MCF 10A (cell line): ENCODE measurements at regions not wholly inside any gene's neighbourhood (a gene's known extent, or its start where the extent isn't known, plus 50 kb on each side); places are given as distances from the start of the nearest gene placed in this dataset.

Source experiments
- BruUV-seq: library from RNA; stranded (reverse); fragments of 400-500 nt; replicated peaks from 2 replicates; lab custom pipeline; 2021; lab: Mats Ljungman, UMichigan
- CTCF ChIA-PET: fragments of 300-600 bp; sonication (Branson Sonifier 250); formaldehyde crosslinking; extraction: SDS; loops from one replicate; lab custom pipeline; 2021; ENCODE audit warnings: antibody characterized with exemption, inconsistent platforms; lab: Yijun Ruan, JAX
- POLR2A ChIA-PET: fragments of 300-600, 350-650 bp; sonication (Branson Sonifier 250); formaldehyde crosslinking; extraction: SDS; loops from one replicate; lab custom pipeline; 2020; ENCODE audit warnings: antibody characterized with exemption, inconsistent platforms; lab: Yijun Ruan, JAX
- DNase-seq: peaks from one replicate; pipeline ENCODE4 v3.0.0-alpha.2; 2018; ENCODE audit not compliant: unreplicated experiment
- H3K27ac Mint-ChIP-seq: one replicate; pipeline ENCODE4 v1.8.0; 2022; ENCODE audit warnings: mild to moderate bottlenecking, low read depth, mixed read lengths; ENCODE audit not compliant: unreplicated experiment
- H3K27me3 Mint-ChIP-seq: one replicate; pipeline ENCODE4 v1.8.0; 2022; ENCODE audit warnings: mixed read lengths; ENCODE audit not compliant: insufficient read depth, unreplicated experiment
- H3K36me3 Mint-ChIP-seq: one replicate; pipeline ENCODE4 v1.8.0; 2022; ENCODE audit warnings: mild to moderate bottlenecking, moderate library complexity, mixed read lengths; ENCODE audit not compliant: insufficient read depth, unreplicated experiment
- H3K4me1 Mint-ChIP-seq: one replicate; pipeline ENCODE4 v1.8.0; 2022; ENCODE audit warnings: mixed read lengths; ENCODE audit not compliant: insufficient read depth, unreplicated experiment
- H3K4me3 Mint-ChIP-seq: one replicate; pipeline ENCODE4 v1.8.0; 2022; ENCODE audit warnings: mild to moderate bottlenecking, moderate library complexity, mixed read lengths; ENCODE audit not compliant: unreplicated experiment
- H3K9me3 Mint-ChIP-seq: one replicate; pipeline ENCODE4 v1.8.0; 2022; ENCODE audit warnings: mixed read lengths; ENCODE audit not compliant: unreplicated experiment
- intact Hi-C: fragments of 100-400 bp; cut with micrococcal nuclease; formaldehyde crosslinking; loops from 2 replicates; pipeline ENCODE4 v1.14.1; 2022
- TF ChIP-seq, protein P1 (sequence below): fragments of 200-600 bp; IDR thresholded peaks from one replicate; pipeline ENCODE4 v1.8.0; 2022; ENCODE audit warnings: antibody characterized with exemption, mild to moderate bottlenecking; ENCODE audit not compliant: unreplicated experiment

DNA sequence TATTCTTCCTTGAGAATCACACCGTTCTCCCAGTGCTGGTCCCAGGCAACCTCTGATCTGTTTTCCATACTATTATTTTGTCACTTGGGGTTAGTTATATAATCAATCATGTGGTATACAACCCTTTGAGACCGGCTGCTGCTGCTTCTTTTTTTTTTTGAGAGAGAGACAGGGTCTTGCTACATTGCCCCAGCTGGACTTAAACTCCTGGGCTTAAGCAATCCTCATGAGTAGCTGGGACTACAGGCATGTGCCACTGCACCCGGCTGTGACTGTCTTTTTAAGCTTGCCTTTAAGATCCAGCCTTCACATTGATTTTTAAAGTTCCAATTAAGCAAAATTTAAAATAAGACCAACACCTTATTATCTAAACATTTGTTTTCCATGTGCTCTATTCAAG is 86.7 kb upstream of the EXOC1L start:
- TF ChIP-seq, protein P1, sequence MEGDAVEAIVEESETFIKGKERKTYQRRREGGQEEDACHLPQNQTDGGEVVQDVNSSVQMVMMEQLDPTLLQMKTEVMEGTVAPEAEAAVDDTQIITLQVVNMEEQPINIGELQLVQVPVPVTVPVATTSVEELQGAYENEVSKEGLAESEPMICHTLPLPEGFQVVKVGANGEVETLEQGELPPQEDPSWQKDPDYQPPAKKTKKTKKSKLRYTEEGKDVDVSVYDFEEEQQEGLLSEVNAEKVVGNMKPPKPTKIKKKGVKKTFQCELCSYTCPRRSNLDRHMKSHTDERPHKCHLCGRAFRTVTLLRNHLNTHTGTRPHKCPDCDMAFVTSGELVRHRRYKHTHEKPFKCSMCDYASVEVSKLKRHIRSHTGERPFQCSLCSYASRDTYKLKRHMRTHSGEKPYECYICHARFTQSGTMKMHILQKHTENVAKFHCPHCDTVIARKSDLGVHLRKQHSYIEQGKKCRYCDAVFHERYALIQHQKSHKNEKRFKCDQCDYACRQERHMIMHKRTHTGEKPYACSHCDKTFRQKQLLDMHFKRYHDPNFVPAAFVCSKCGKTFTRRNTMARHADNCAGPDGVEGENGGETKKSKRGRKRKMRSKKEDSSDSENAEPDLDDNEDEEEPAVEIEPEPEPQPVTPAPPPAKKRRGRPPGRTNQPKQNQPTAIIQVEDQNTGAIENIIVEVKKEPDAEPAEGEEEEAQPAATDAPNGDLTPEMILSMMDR: no peak
- POLR2A ChIA-PET: interaction anchor here (0.6 to 3.0 kb wide), 8 partner anchors 105 to 387 kb away, joined by 3 to 24 read pairs (median 4); partner anchors contain the start of genes CLOCK, SRD5A3 and TMEM165
- BruUV-seq: no TSS peak
- DNase-seq: no peak
- Mint-ChIP-seq H3K4me3 (no peak overlapping the region), H3K36me3 (peaks cover 5% of the 10 kb centered on the region), H3K27me3 (no peaks in the 10 kb centered on the region), H3K27ac (no peak overlapping the region), H3K4me1 (peaks cover 11% of the 10 kb centered on the region), H3K9me3 (no peaks in the 10 kb centered on the region)
- intact Hi-C loops: loop anchor here (10.0 kb wide), 2 partner anchors 98 to 418 kb away; partner anchors contain the start of gene NMU
- CTCF ChIA-PET: interaction anchor here (0.6 to 3.3 kb wide), 6 partner anchors 24 to 1051 kb away, joined by 3 to 15 read pairs (median 4); no protein-coding TSS in a partner anchor

DNA sequence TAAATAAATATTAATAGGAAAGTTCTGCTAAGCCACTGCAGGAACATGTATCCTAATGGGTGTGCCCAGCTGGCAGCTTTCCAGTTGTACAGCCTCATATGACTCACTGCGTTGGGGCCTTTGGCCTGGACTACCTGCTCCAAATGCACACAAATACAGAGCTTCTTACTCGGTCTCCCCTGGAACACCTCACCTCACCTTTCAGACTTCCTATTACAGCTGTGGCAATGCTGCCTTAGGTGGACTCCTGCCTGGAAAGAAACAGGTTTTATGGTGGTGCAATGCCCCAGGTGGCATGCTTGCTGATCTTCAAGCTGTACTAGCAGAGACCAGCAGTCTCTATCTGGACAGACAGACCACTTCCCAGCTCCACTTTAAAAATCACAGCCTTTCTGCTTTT is 85.7 kb upstream of the EXOC1L start:
- H3K4me1 Mint-ChIP-seq: peaks cover 11% of the 10 kb centered on the region
- no peaks in the 10 kb centered on the region for H3K27me3 Mint-ChIP-seq
- peaks cover 5% of the 10 kb centered on the region for H3K36me3 Mint-ChIP-seq
- intact Hi-C loops: loop anchor here (10.0 kb wide), 2 partner anchors 99 to 419 kb away; partner anchors contain the start of gene NMU
- CTCF ChIA-PET: interaction anchor here (0.6 to 3.3 kb wide), 18 partner anchors 96 to 763 kb away, joined by 3 to 15 read pairs (median 4); partner anchors contain the start of gene SRD5A3
- no peaks in the 10 kb centered on the region for H3K9me3 Mint-ChIP-seq
- peak; percentile 96 for DNase-seq
- TF ChIP-seq, protein P1: no peak
- BruUV-seq: no TSS peak
- H3K27ac Mint-ChIP-seq: no peak overlapping the region
- H3K4me3 Mint-ChIP-seq: no peak overlapping the region
- POLR2A ChIA-PET: interaction anchor here (0.7 to 3.0 kb wide), 15 partner anchors 9 to 388 kb away, joined by 3 to 24 read pairs (median 3); partner anchors contain the start of genes CLOCK, SRD5A3 and TMEM165

DNA sequence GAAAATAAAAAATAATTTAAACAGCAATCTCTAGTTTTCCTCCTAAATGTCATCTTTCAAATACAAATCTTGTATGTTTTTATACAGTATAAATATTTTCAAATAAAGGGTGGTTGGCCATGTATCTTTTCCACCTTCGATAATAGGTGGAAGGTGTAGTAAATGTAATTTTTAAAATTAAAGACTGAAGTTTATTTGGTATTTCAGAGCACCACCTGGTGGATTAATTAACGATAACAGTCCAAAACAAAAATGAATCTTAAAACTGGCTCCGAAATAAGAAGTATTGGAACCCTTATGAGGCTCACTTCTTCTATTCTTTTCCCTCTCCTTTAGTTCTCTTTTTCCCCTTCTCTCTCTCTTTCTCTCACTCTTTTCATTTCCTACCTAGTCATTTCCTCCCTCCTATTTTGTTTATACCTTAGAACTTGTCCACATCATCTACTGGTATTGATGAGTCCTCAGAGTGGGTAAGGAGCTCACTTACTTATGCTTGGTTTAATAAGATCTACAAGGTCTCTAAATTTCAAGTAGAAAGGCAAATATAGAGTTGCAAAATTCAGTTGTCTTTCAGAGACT is 82.9 kb upstream of the EXOC1L start:
- Mint-ChIP-seq H3K27ac (no peak overlapping the region), H3K9me3 (no peaks in the 10 kb centered on the region), H3K36me3 (peaks cover 5% of the 10 kb centered on the region), H3K4me1 (peaks cover 11% of the 10 kb centered on the region), H3K27me3 (no peaks in the 10 kb centered on the region), H3K4me3 (no peak overlapping the region)
- DNase-seq: peak; percentile 27
- ChIA-PET CTCF (interaction anchor here (0.6 to 3.0 kb wide), 28 partner anchors 10 to 773 kb away, joined by 3 to 22 read pairs (median 4); partner anchors contain the start of gene SRD5A3), POLR2A (interaction anchor here (0.7 to 1.5 kb wide), 2 partner anchors 21 to 131 kb away, joined by 3 to 6 read pairs; no protein-coding TSS in a partner anchor)
- intact Hi-C loops: loop anchor here (1.0 to 10.0 kb wide), 7 partner anchors 102 to 765 kb away; partner anchors contain the start of genes CLOCK, NMU and SRD5A3
- no TSS peak for BruUV-seq
- TF ChIP-seq, protein P1: peak; percentile 47

DNA sequence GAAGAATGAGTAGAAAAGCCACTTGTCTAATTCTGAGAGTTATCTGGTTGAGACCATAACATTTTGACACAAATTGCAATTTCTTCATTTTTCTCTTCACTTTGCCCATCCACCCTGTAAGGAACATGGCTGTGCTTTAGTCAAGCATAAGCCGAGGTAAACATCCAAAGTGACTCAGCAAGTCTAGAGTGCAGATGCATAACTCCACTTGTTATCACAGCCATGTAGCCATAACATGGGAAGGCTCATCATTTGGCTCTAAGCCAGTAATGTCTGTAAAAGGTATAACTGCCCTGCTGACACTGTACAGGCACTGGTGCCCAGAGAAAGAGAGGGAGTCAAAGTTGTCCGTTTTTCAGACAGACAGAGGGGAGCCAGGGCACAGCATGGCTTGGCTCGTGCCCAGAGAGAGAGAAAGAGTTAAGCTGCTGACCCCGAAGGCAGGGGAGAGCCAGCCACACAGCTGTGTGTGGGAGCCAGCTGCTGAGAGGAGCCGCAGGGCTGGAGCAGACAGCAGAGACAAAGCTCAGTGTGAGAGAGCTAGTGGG is 76.9 kb upstream of the EXOC1L start:
- BruUV-seq: no TSS peak
- ChIA-PET POLR2A (interaction anchor here (0.9 to 1.2 kb wide), 4 partner anchors 9 to 124 kb away, joined by 3 to 4 read pairs (median 4); no protein-coding TSS in a partner anchor), CTCF (interaction anchor here (0.7 kb wide), 1 partner anchor 254 kb away, joined by 3 read pairs; no protein-coding TSS in a partner anchor)
- Mint-ChIP-seq H3K36me3 (no peaks in the 10 kb centered on the region), H3K27ac (no peak overlapping the region), H3K9me3 (no peaks in the 10 kb centered on the region), H3K4me1 (no peaks in the 10 kb centered on the region), H3K4me3 (no peak overlapping the region), H3K27me3 (no peaks in the 10 kb centered on the region)
- intact Hi-C loops: no loop called here
- TF ChIP-seq, protein P1: no peak
- DNase-seq: no peak
